ENCODE measurements at regions not wholly inside any gene's neighbourhood (a gene's known extent, or its start where the extent isn't known, plus 50 kb on each side); places are given as distances from the start of the nearest gene placed in this dataset.
"Not testable (repeated sequence)": the region's sequence is repeated elsewhere in the genome, so short reads cannot be mapped to it uniquely, and the experiment has no call there.

DNA sequence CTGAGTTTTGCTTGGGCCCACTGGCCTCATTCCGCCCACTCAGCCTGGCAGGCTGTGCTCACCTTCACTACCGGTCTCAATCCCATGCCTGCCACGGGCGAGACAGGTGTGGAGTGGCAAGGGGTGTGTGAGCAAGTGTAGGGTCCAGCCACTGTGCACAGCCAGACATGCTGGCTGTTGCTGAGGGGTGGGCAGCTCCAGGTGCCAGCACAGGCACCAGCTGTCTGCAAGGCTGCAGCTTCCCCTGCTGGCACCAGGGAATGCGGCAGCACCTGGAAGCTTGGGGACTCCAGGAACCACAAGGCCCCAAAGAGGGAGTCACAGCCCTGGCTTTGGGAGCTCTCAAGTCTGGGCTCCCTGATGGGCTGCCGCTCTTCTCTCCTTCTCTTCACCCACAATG is 372.7 kb downstream of the CBLN4 start:
- DNase-seq (ENCODE audit: low spot score), result no peak
- in situ Hi-C loops (cut with HindIII; ENCODE audit: low sequenced_read_pairs), result no loop called here

GRCh38 chr20:55629143-55629542 is 376.2 kb downstream of the CBLN4 start:
- DNase-seq (ENCODE audit: low spot score); in situ Hi-C loops (cut with HindIII; ENCODE audit: low sequenced_read_pairs): not testable (repeated sequence)

DNA sequence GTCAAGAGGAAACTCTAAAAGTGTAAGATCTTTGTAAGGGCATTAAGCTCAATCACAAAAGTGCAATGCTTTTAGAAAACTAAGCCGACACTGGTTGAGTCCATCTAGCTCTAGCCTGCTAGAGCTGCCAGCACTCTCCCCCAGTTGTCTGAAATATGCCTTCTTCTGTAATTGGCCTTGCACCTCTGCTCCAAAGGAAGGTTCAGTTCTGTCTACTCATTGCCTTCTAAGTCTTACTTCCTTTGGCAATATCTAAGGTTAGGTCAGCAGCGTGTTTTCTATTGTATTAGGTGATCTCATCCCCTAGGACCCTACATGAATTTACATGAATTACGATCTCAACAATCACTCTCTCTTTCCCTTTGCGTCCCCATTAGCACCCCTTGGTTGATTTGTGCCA is 378.6 kb downstream of the CBLN4 start:
- no peak for DNase-seq (ENCODE audit: low spot score)
- in situ Hi-C loops (cut with HindIII; ENCODE audit: low sequenced_read_pairs), result no loop called here

- no peak for DNase-seq (ENCODE audit: low spot score)
- in situ Hi-C loops (cut with HindIII; ENCODE audit: low sequenced_read_pairs), result no loop called here
Observed at GRCh38 chr20:55616367-55616766, 389.0 kb downstream of the CBLN4 start.

DNA sequence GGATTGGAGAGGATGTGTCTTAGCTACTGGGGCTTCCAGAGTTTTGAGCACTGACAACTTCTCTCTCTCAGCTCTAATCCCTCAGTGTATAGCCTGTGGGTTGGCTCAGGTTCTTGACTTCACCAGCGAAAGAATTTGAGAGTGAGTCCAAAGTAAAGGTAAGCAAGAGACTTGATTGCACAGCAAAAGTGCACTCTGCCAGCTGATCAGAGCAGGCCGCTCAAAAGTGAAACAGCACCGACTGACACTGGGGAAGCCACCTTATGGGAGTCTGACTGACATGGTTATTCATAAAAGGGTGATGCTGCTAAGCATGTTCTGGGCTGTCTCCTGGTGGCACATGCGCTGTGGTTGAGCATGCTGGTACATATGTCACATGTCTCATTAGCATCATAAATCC is 389.5 kb downstream of the CBLN4 start:
- DNase-seq (ENCODE audit: low spot score), result no peak
- in situ Hi-C loops (cut with HindIII; ENCODE audit: low sequenced_read_pairs), result no loop called here

DNA sequence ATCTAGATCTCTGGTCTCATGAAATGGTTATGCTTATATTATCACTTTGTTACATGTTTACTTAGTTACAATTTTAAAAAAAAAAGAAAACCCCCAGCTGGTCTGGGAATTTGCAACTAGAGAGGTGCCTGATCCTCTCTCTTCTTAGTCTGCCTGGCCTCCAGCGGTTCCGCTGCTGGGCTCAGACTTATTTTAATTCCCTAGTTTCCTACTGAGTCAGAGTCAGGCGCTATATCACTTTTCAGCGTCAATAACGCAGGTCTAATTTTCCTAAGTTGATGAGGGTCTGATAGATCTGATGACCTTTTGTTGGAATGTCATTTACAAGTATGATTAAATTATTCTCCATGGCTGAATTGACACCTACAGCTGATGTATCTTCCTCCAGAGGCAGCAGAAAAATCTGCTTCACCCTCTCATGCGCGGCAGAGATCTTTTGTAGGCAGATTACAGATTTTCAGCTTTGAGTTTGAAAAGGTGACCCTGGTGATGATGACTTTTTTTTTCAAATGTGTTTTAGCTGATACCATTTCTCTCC is 391.0 kb downstream of the CBLN4 start:
- in situ Hi-C loops (cut with HindIII; ENCODE audit: low sequenced_read_pairs), result no loop called here
- DNase-seq (ENCODE audit: low spot score), result no peak

DNA sequence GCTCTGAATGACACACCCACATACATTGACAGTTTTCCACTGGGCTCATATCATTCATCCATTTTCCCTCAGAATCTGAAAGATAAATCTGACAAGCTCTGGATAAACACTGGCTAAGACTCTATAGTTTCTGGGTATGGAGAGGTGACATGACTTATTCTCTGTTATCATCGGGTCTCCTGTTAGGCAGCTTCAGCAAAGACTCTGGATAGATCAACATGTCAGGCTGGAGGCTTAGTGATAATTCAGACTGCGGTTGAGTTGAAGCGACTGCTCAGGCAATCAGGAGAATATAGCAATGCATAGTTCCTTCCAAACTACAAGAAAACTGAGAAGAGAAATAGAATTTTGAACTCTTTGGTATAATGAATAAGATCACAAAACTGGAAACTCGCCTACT is 394.6 kb downstream of the CBLN4 start:
- DNase-seq (ENCODE audit: low spot score), result no peak
- in situ Hi-C loops (cut with HindIII; ENCODE audit: low sequenced_read_pairs), result no loop called here

DNA sequence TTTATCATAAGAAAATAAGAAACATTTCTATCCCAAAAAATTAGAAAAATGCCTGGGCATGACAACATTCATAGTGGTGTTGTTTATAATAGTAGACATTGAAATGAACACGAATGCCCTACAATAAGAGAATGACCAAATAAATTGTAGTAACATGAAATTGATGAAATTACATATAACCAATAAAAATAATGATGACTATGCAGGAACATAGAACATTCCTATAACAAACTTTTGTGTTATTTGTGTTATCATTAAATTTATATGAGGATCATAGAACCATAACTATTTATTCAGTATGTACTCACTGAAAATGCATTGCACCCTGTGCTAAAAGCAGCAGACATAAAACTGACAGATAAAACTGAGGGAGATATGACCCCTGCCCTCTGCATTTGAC is 399.7 kb downstream of the CBLN4 start:
- no peak for DNase-seq (ENCODE audit: low spot score)
- in situ Hi-C loops (cut with HindIII; ENCODE audit: low sequenced_read_pairs), result no loop called here

DNA sequence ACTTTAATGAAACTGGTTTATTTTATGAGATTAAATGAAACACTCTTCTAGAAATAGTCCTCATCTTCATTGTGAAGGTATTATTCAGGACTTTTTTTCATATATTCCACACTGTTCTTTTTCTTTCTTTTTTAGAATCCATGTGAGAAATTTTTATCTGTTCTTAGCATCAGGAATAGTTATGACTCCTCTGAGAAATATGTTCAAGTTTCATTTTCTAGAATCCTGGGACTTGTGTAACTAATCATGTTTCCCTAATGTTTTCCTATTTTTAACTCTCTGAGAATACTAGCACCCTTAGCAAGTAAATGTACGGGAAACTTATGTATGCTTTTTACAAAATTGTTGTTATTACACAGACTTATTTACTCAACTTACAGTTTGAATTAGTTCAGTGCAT is 407.8 kb downstream of the CBLN4 start:
- in situ Hi-C loops (cut with HindIII; ENCODE audit: low sequenced_read_pairs), result no loop called here
- DNase-seq (ENCODE audit: low spot score), result no peak

GRCh38 chr20:55596431-55596830 is 408.9 kb downstream of the CBLN4 start:
- in situ Hi-C loops (cut with HindIII; ENCODE audit: low sequenced_read_pairs), result no loop called here
- no peak for DNase-seq (ENCODE audit: low spot score)

DNA sequence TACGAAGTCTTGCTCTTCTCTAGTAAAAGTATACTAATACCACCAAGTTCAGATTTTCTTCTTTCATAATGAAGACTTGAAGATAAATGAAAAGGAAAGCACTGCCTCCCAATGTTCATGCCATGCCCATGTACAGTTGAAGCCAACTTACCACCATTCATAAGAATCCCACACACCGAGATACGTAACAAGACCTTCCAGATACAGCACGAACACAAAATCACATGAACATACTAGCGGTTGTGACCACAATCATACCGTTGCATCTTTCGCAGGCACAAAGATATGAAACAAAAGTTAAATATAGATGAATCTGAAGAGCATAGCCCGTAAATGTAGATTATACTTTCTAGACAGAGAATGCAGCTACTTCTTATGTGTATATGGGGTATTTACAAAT is 412.5 kb downstream of the CBLN4 start:
- DNase-seq (ENCODE audit: low spot score), result no peak
- in situ Hi-C loops (cut with HindIII; ENCODE audit: low sequenced_read_pairs), result no loop called here

DNA sequence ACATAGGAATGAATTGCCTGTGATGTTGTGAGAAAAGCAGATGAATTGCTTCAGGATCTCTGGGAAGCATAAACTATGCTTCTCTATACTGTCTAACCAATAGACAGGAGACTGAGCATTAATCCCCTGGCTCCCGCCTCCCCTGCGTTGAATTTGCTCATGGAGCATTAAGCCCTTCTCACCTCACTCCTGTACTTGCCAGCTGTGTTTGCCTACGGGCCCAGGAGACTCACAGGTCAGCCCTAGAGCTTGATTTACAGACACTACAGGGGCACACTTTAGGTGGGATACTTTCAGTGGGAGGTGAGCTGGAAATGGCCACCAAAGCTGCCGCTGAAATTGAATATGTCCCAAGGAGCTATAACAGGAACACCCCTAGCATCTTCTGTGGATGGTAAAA is 418.7 kb downstream of the CBLN4 start:
- in situ Hi-C loops (cut with HindIII; ENCODE audit: low sequenced_read_pairs), result no loop called here
- DNase-seq (ENCODE audit: low spot score), result no peak

DNA sequence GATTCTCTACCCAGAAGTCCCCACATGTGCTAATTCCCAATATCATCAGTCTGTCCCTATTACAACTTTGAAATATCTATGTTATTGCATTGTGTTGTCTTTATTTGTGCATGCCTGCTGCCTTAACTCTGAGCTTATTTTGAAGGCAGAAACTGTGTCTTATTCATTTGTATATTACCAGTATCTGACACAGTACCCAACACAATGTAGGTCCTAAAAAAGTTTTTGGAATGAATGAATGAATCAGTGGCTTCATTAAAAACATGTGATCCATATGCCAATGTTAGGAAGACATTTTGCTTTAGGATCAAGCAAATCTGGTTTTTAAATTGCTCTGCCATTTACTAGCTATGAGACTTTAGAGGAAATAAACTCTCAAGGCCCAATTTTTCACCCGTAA is 420.4 kb downstream of the CBLN4 start:
- no peak for DNase-seq (ENCODE audit: low spot score)
- in situ Hi-C loops (cut with HindIII; ENCODE audit: low sequenced_read_pairs), result no loop called here

DNA sequence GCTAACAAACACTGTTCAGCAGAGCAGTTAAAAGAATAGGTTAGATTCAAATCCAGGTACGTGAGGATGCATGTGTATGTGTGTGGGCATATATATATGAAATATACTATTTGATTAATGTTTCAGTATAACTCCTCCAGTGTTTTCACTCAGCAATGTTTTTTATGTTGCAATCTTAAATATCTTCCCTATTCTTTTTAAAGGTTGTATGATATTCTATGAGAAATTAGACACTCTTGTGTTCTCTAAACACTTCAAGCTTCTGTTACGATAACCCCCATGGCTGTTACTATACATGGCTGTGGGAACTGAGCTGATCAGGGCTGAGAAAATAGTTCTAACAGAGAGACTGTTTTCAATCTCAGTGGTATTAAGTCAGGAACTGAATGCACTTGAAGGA is 421.0 kb downstream of the CBLN4 start:
- in situ Hi-C loops (cut with HindIII; ENCODE audit: low sequenced_read_pairs), result no loop called here
- no peak for DNase-seq (ENCODE audit: low spot score)

GRCh38 chr20:55583036-55583435 is 422.3 kb downstream of the CBLN4 start:
- DNase-seq (ENCODE audit: low spot score), result no peak
- in situ Hi-C loops (cut with HindIII; ENCODE audit: low sequenced_read_pairs), result no loop called here

- DNase-seq (ENCODE audit: low spot score), result no peak
- in situ Hi-C loops (cut with HindIII; ENCODE audit: low sequenced_read_pairs), result no loop called here
Observed at GRCh38 chr20:55582498-55582897, 422.8 kb downstream of the CBLN4 start.

DNA sequence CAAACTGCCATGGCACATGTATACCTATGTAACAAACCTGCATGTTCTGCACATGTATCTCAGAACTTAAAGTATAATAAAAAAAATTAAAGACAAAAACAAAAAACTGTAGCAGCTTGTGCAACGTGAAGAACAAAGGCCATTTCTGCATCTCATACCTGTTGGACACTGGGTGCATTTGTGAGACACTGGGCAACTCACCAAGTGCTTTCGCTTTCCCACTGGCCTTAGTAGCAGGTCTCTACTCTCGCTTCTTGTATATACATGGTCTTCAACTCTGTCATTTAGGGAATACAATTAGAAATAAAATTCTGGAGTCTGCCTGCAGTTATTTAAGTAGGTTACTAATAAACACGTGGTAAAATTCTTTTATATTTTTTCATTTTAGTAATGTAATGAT is 423.8 kb downstream of the CBLN4 start:
- in situ Hi-C loops (cut with HindIII; ENCODE audit: low sequenced_read_pairs), result no loop called here
- DNase-seq (ENCODE audit: low spot score), result no peak

GRCh38 chr20:55580475-55580874 is 424.8 kb downstream of the CBLN4 start:
- in situ Hi-C loops (cut with HindIII; ENCODE audit: low sequenced_read_pairs), result no loop called here
- DNase-seq (ENCODE audit: low spot score), result no peak

- in situ Hi-C loops (cut with HindIII; ENCODE audit: low sequenced_read_pairs), result no loop called here
- DNase-seq (ENCODE audit: low spot score), result no peak
Observed at GRCh38 chr20:55579802-55580201, 425.5 kb downstream of the CBLN4 start.

DNA sequence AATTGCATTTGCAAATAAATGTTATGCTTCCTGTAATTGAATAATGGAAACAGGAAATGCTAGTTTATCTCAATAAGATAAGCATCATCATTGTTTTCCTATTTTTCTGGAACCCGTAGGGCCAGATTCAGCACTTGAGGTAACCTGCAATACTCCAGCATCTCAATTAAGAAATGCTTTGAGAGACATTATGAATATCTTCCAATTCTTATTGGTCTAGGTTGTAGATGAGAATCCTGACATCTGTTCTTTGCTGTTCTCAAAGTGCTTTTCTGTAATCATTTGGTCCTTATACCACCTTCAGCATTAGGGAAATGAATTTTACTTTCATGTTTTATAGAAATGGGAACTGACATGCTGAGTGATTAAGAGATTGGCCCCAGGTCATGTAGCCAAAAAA is 428.3 kb downstream of the CBLN4 start:
- no peak for DNase-seq (ENCODE audit: low spot score)
- in situ Hi-C loops (cut with HindIII; ENCODE audit: low sequenced_read_pairs), result no loop called here

DNA sequence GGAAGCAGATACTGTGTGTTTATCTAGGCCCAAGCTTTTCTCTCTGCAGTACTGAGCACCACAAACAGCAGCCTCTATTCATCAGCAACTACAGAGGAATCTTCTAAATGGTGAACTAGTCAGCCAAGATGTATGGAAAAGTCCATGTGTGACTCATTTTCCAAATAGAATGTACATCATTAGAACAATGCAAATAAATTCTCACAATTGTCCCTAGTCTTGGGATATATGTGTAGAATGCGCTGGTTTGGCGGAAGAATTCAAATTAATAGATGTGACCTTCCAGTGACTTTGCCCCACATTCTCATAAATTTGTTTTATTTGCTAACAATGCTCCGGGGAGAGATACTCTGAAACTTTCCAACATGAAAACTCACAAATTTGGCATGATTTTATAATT is 436.2 kb downstream of the CBLN4 start:
- no peak for DNase-seq (ENCODE audit: low spot score)
- in situ Hi-C loops (cut with HindIII; ENCODE audit: low sequenced_read_pairs), result no loop called here

- no peak for DNase-seq (ENCODE audit: low spot score)
- in situ Hi-C loops (cut with HindIII; ENCODE audit: low sequenced_read_pairs), result no loop called here
Observed at GRCh38 chr20:55567826-55568225, 437.5 kb downstream of the CBLN4 start.

Measured in G401 (cell line).